CD14-positive monocyte (primary cell): ENCODE measurements at regions not wholly inside any gene's neighbourhood (a gene's known extent, or its start where the extent isn't known, plus 50 kb on each side); places are given as distances from the start of the nearest gene placed in this dataset.

Source experiments
- DNase-seq, 3 donors: peaks; one replicate each; pipeline ENCODE4 v3.0.0-alpha.2; 2011 to 2022
- H2AFZ ChIP-seq: 2 replicates; pipeline ENCODE4 v1.6.0; 2012; ENCODE audit warnings: mild to moderate bottlenecking, low read depth, low read length, inconsistent platforms; ENCODE audit not compliant: insufficient read depth, poor library complexity, severe bottlenecking
- H3K27ac ChIP-seq, 2 donors: 1 replicate in 1 of 2; 2 replicates in 1 of 2; pipeline ENCODE4 v1.5.1; 2012 to 2013; ENCODE audit warnings: low read length in 2 of 2, control low read depth in 1 of 2, inconsistent platforms in 1 of 2, low read depth in 1 of 2, mild to moderate bottlenecking in 1 of 2
- H3K27me3 ChIP-seq, 2 donors: one replicate each; pipeline versions ENCODE4 v1.6.0 to v1.6.1; 2011 to 2013; ENCODE audit warnings: low read length in 2 of 2; ENCODE audit not compliant: control insufficient read depth in 2 of 2, insufficient read depth in 2 of 2
- H3K36me3 ChIP-seq, 2 donors: replicated peaks in 1 of 2; 1 replicate in 1 of 2; 2 replicates in 1 of 2; pipeline versions ENCODE4 v1.5.1 to v1.6.1; 2012 to 2013; ENCODE audit warnings: low read length in 2 of 2, control low read depth in 1 of 2, inconsistent platforms in 1 of 2, mild to moderate bottlenecking in 1 of 2; ENCODE audit not compliant: insufficient read depth in 2 of 2, control insufficient read depth in 1 of 2
- H3K4me1 ChIP-seq, 2 donors: 1 replicate in 1 of 2; 2 replicates in 1 of 2; pipeline versions ENCODE4 v1.5.1 to v1.6.1; 2012 to 2013; ENCODE audit warnings: low read length in 2 of 2, control low read depth in 1 of 2, inconsistent platforms in 1 of 2, mild to moderate bottlenecking in 1 of 2, moderate library complexity in 1 of 2; ENCODE audit not compliant: insufficient read depth in 2 of 2, control insufficient read depth in 1 of 2
- H3K4me2 ChIP-seq: replicated peaks from 2 replicates; pipeline ENCODE3; 2012; ENCODE audit warnings: low read length, moderate library complexity, mild to moderate bottlenecking; ENCODE audit not compliant: poor library complexity, severe bottlenecking; ENCODE audit errors: extremely low read depth
- H3K4me3 ChIP-seq, 3 experiments: fragments of 200-600 bp in 1 of 3; sonication (generic) in 1 of 3; replicated peaks in 1 of 3; 1 replicate in 2 of 3; 2 replicates in 1 of 3; pipeline ENCODE4 v1.5.1; 2011 to 2013; ENCODE audit warnings: low read length in 3 of 3, mild to moderate bottlenecking in 3 of 3, control low read depth in 2 of 3, low read depth in 2 of 3, inconsistent platforms in 1 of 3, moderate library complexity in 1 of 3
- H3K79me2 ChIP-seq: 2 replicates; pipeline ENCODE4 v1.6.0; 2012; ENCODE audit warnings: mild to moderate bottlenecking, control low read depth, inconsistent platforms, low read length, moderate library complexity; ENCODE audit not compliant: insufficient read depth
- H3K9ac ChIP-seq: 2 replicates; pipeline ENCODE4 v1.6.0; 2017; ENCODE audit warnings: low read length, mild to moderate bottlenecking; ENCODE audit not compliant: insufficient read depth, poor library complexity, severe bottlenecking
- H3K9me3 ChIP-seq, 2 donors: replicated peaks in 1 of 2; 1 replicate in 1 of 2; 2 replicates in 1 of 2; pipeline versions ENCODE4 v1.5.1 to v1.6.1; 2012 to 2013; ENCODE audit warnings: low read length in 2 of 2, control low read depth in 1 of 2; ENCODE audit not compliant: control insufficient read depth in 1 of 2, insufficient read depth in 1 of 2
- H4K20me1 ChIP-seq: 2 replicates; pipeline ENCODE4 v1.6.0; 2012; ENCODE audit warnings: mild to moderate bottlenecking, low read length, control low read depth, moderate library complexity; ENCODE audit not compliant: insufficient read depth
- H3K27ac Mint-ChIP-seq, 7 donors: one replicate each; pipeline ENCODE4 v1.8.0; 2020; ENCODE audit warnings: mild to moderate bottlenecking in 7 of 7, mixed read lengths in 7 of 7, moderate library complexity in 6 of 7, inconsistent platforms in 2 of 7
- H3K27me3 Mint-ChIP-seq, 3 donors: one replicate each; pipeline ENCODE4 v1.8.0; 2021 to 2022; ENCODE audit warnings: low read depth in 3 of 3, mild to moderate bottlenecking in 3 of 3, mixed read lengths in 3 of 3, moderate library complexity in 3 of 3, inconsistent platforms in 1 of 3
- H3K36me3 Mint-ChIP-seq, 2 donors: one replicate each; pipeline ENCODE4 v1.8.0; 2020; ENCODE audit warnings: mixed read lengths in 2 of 2, inconsistent platforms in 1 of 2, mild to moderate bottlenecking in 1 of 2
- H3K4me1 Mint-ChIP-seq: one replicate; pipeline ENCODE4 v1.8.0; 2020; ENCODE audit warnings: mild to moderate bottlenecking, mixed read lengths
- H3K4me3 Mint-ChIP-seq, 2 donors: one replicate each; pipeline ENCODE4 v1.8.0; 2020; ENCODE audit warnings: mild to moderate bottlenecking in 2 of 2, mixed read lengths in 2 of 2, moderate library complexity in 1 of 2
- H3K9me3 Mint-ChIP-seq, 7 donors: one replicate each; pipeline ENCODE4 v1.8.0; 2020 to 2022; ENCODE audit warnings: mixed read lengths in 7 of 7, mild to moderate bottlenecking in 6 of 7, moderate library complexity in 6 of 7, inconsistent platforms in 2 of 7
- WGBS: methylation state at CpG from one replicate; pipeline ENCODE4 v1.1.5; 2013; ENCODE audit warnings: missing lambda C conversion rate; ENCODE audit not compliant: insufficient coverage; 5-methylcytosine and 5-hydroxymethylcytosine counted together
- intact Hi-C, 2 donors: fragments of 100-400 bp; cut with micrococcal nuclease; formaldehyde crosslinking; loops; one replicate each; pipeline versions ENCODE4 v1.15.0 to v1.15.1; 2023
- TF ChIP-seq, protein P1 (sequence below): fragments of 200-600 bp; IDR thresholded peaks from one replicate; pipeline ENCODE4 v1.8.0; 2022; ENCODE audit warnings: antibody characterized with exemption, mild to moderate bottlenecking

DNA sequence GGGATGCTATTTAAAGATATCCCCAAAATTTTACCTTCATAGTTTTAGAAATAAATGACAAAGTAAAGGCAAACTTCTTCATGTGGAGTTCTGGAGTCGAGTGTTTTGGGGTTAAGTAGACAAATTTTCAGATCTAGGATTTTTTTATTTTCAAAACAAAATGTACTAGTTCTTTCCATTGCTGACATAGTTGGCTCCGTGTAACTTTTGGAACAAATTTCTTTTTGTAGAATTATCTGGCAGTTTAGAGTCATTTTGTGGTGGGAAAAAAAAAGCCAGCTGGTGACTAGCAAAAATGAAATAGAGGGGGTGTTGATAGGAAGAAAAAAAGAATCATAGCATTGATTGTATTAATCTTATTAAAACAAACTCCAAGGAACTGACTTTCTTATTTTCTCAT is 131.6 kb upstream of the TCF21 start:
- H3K4me3 Mint-ChIP-seq, result no peak overlapping the region
- no peaks in the 10 kb centered on the region for H3K36me3 Mint-ChIP-seq
- H3K9me3 Mint-ChIP-seq, result no peaks in the 10 kb centered on the region
- no peaks in the 10 kb centered on the region for H3K9me3 ChIP-seq
- no peaks in the 10 kb centered on the region for H3K27me3 ChIP-seq
- no peaks in the 10 kb centered on the region for H3K79me2 ChIP-seq
- no peak overlapping the region for H3K27ac ChIP-seq
- peaks cover 0 to 6% (median 4%) of the 10 kb centered on the region in 3 donors for H3K27me3 Mint-ChIP-seq
- TF ChIP-seq, protein P1, sequence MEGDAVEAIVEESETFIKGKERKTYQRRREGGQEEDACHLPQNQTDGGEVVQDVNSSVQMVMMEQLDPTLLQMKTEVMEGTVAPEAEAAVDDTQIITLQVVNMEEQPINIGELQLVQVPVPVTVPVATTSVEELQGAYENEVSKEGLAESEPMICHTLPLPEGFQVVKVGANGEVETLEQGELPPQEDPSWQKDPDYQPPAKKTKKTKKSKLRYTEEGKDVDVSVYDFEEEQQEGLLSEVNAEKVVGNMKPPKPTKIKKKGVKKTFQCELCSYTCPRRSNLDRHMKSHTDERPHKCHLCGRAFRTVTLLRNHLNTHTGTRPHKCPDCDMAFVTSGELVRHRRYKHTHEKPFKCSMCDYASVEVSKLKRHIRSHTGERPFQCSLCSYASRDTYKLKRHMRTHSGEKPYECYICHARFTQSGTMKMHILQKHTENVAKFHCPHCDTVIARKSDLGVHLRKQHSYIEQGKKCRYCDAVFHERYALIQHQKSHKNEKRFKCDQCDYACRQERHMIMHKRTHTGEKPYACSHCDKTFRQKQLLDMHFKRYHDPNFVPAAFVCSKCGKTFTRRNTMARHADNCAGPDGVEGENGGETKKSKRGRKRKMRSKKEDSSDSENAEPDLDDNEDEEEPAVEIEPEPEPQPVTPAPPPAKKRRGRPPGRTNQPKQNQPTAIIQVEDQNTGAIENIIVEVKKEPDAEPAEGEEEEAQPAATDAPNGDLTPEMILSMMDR, result no peak
- H3K4me2 ChIP-seq, result no peak overlapping the region
- no peaks in the 10 kb centered on the region for H4K20me1 ChIP-seq
- H3K4me1 ChIP-seq, result no peaks in the 10 kb centered on the region
- no peak overlapping the region for H3K9ac ChIP-seq
- H3K4me3 ChIP-seq, result no peak overlapping the region
- WGBS, result no CpG with 5 or more reads among the region's 2 CpGs
- H2AFZ ChIP-seq, result no peak overlapping the region
- no peak for DNase-seq
- no peaks in the 10 kb centered on the region for H3K36me3 ChIP-seq
- no peak overlapping the region for H3K27ac Mint-ChIP-seq
- intact Hi-C loops, result no loop called here
- H3K4me1 Mint-ChIP-seq, result no peaks in the 10 kb centered on the region

- intact Hi-C loops, result no loop called here
- Histone ChIP-seq H3K9ac (no peak overlapping the region), H4K20me1 (no peaks in the 10 kb centered on the region), H2AFZ (no peak overlapping the region), H3K27me3 (no peaks in the 10 kb centered on the region), H3K27ac (no peak overlapping the region), H3K36me3 (no peaks in the 10 kb centered on the region), H3K4me3 (no peak overlapping the region), H3K79me2 (no peaks in the 10 kb centered on the region), H3K9me3 (no peaks in the 10 kb centered on the region), H3K4me1 (no peaks in the 10 kb centered on the region), H3K4me2 (no peak overlapping the region)
- Mint-ChIP-seq H3K27ac (no peak overlapping the region), H3K4me3 (no peak overlapping the region), H3K27me3 (peaks cover 0 to 6% (median 4%) of the 10 kb centered on the region in 3 donors), H3K9me3 (no peaks in the 10 kb centered on the region), H3K4me1 (no peaks in the 10 kb centered on the region), H3K36me3 (no peaks in the 10 kb centered on the region)
- 78% methylated on average over 2 of the region's 2 CpGs for WGBS
- DNase-seq, result no peak
- TF ChIP-seq, protein P1, result no peak
These were observed 130.0 kb upstream of the TCF21 start for GRCh38 chr6:133758815-133759335.
